CD4-positive, alpha-beta memory T cell (primary cell): ENCODE measurements at regions not wholly inside any gene's neighbourhood (a gene's known extent, or its start where the extent isn't known, plus 50 kb on each side); places are given as distances from the start of the nearest gene placed in this dataset.

ENCODE experiments used
- CTCF ChIA-PET: fragments of 350-600 bp; sonication (Branson Sonifier 250); formaldehyde crosslinking; loops from one replicate; lab custom pipeline; 2021; ENCODE audit warnings: inconsistent platforms; ENCODE audit not compliant: partially characterized antibody; lab: Charles Lee
- POLR2A ChIA-PET: fragments of 350-600 bp; sonication (Branson Sonifier 250); formaldehyde crosslinking; loops from one replicate; lab custom pipeline; 2021; ENCODE audit not compliant: partially characterized antibody; lab: Charles Lee
- DNase-seq, 5 donors: peaks; one replicate each; pipeline versions ENCODE4 v3.0.0 to v3.0.0-alpha.2; 2020 to 2022; ENCODE audit warnings: mixed read lengths in 1 of 5
- H3K27ac ChIP-seq: one replicate; pipeline ENCODE4 v1.7.0; 2013; ENCODE audit warnings: low read depth, low read length
- H3K27me3 ChIP-seq: 2 replicates; pipeline ENCODE4 v1.7.0; 2013; ENCODE audit warnings: mild to moderate bottlenecking, low read length, moderate library complexity; ENCODE audit not compliant: insufficient read depth
- H3K36me3 ChIP-seq: 2 replicates; pipeline ENCODE4 v1.7.0; 2013; ENCODE audit warnings: mild to moderate bottlenecking, low read length, moderate library complexity; ENCODE audit not compliant: insufficient read depth
- H3K4me1 ChIP-seq: 2 replicates; pipeline ENCODE4 v1.7.0; 2013; ENCODE audit warnings: mild to moderate bottlenecking, low read length, moderate library complexity; ENCODE audit not compliant: insufficient read depth
- H3K4me3 ChIP-seq, 2 donors: one replicate each; pipeline ENCODE4 v1.7.0; 2013; ENCODE audit warnings: low read length in 2 of 2, mild to moderate bottlenecking in 1 of 2
- H3K9me3 ChIP-seq, 2 donors: one replicate each; pipeline ENCODE4 v1.7.0; 2013; ENCODE audit warnings: low read length in 2 of 2, control low read depth in 1 of 2; ENCODE audit not compliant: control insufficient read depth in 1 of 2
- H3K27ac Mint-ChIP-seq, 7 donors: one replicate each; pipeline ENCODE4 v1.8.0; 2020 to 2021; ENCODE audit warnings: mixed read lengths in 7 of 7, mild to moderate bottlenecking in 6 of 7, inconsistent platforms in 3 of 7, moderate library complexity in 3 of 7
- H3K27me3 Mint-ChIP-seq, 2 donors: one replicate each; pipeline ENCODE4 v1.8.0; 2020 to 2021; ENCODE audit warnings: mixed read lengths in 2 of 2
- H3K36me3 Mint-ChIP-seq, 2 donors: one replicate each; pipeline ENCODE4 v1.8.0; 2020 to 2021; ENCODE audit warnings: mixed read lengths in 2 of 2, inconsistent platforms in 1 of 2, mild to moderate bottlenecking in 1 of 2
- H3K4me1 Mint-ChIP-seq, 4 donors: one replicate each; pipeline ENCODE4 v1.8.0; 2020 to 2021; ENCODE audit warnings: mixed read lengths in 4 of 4, mild to moderate bottlenecking in 1 of 4
- H3K4me3 Mint-ChIP-seq, 8 donors: one replicate each; pipeline ENCODE4 v1.8.0; 2020 to 2021; ENCODE audit warnings: mixed read lengths in 8 of 8, mild to moderate bottlenecking in 7 of 8, moderate library complexity in 6 of 8, inconsistent platforms in 3 of 8
- H3K9me3 Mint-ChIP-seq, 8 donors: one replicate each; pipeline ENCODE4 v1.8.0; 2020 to 2021; ENCODE audit warnings: mixed read lengths in 8 of 8, mild to moderate bottlenecking in 5 of 8, inconsistent platforms in 3 of 8, moderate library complexity in 1 of 8
- intact Hi-C: fragments of 100-400 bp; cut with micrococcal nuclease; formaldehyde crosslinking; loops from one replicate; pipeline ENCODE4 v1.15.1; 2023

DNA sequence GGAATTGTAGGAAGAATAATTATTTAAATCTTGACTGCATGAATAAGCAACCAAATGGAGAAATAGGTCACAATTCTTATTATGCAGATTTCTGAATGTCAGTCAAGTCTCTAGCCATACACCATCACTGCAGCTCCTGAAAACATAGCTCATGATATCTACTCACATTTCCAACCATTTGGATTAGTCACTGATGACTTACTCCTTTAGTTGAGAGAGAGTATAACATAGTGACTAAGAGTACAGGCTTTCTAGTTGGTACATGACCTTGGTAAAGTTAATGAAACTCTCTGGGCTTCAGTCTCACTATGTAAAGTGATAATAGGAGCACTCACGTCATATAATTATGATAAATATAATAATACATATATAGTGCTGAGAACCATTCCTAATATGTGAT, 265.2 kb downstream of the KCNA4 start:
- Mint-ChIP-seq H3K4me1 (no peaks in the 10 kb centered on the region), H3K36me3 (no peaks in the 10 kb centered on the region), H3K9me3 (peaks cover 0 to 24% (median 9%) of the 10 kb centered on the region in 8 donors), H3K27me3 (no peaks in the 10 kb centered on the region), H3K27ac (no peak overlapping the region), H3K4me3 (no peak overlapping the region)
- no peak for DNase-seq
- H3K4me1 ChIP-seq: no peaks in the 10 kb centered on the region
- intact Hi-C loops: no loop called here
- no peaks in the 10 kb centered on the region for H3K27me3 ChIP-seq
- no peaks in the 10 kb centered on the region for H3K9me3 ChIP-seq
- CTCF ChIA-PET: no interaction called here
- no peak overlapping the region for H3K4me3 ChIP-seq
- H3K27ac ChIP-seq: no peak overlapping the region
- POLR2A ChIA-PET: no interaction called here
- H3K36me3 ChIP-seq: no peaks in the 10 kb centered on the region

DNA sequence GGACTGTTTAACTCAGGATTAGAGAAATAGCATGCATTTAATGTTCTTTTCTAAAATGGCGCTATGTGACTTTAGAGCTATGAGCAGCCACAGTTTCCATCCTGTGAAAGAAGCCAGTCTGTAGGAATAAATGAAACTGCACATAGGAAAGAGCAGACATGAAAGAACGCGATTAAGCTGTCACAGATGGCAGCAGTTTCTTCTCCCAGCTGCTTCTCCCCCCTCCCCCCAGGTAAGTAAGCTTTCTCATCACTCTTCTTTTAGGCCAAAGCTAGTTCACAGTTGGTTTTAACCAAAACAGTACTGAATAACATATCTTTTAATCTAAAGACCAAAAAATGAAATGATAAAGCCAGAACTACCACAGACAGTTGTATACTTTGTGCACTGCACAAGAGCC, 266.4 kb downstream of the KCNA4 start:
- Histone ChIP-seq H3K4me1 (no peaks in the 10 kb centered on the region), H3K4me3 (no peak overlapping the region), H3K27ac (no peak overlapping the region), H3K9me3 (no peaks in the 10 kb centered on the region), H3K27me3 (no peaks in the 10 kb centered on the region), H3K36me3 (no peaks in the 10 kb centered on the region)
- H3K4me1 Mint-ChIP-seq: no peaks in the 10 kb centered on the region
- no peak for DNase-seq
- H3K27ac Mint-ChIP-seq: no peak overlapping the region
- H3K27me3 Mint-ChIP-seq: no peaks in the 10 kb centered on the region
- no peak overlapping the region for H3K4me3 Mint-ChIP-seq
- CTCF ChIA-PET: no interaction called here
- no peaks in the 10 kb centered on the region for H3K36me3 Mint-ChIP-seq
- POLR2A ChIA-PET: no interaction called here
- intact Hi-C loops: no loop called here
- H3K9me3 Mint-ChIP-seq: peaks cover 3 to 27% (median 9%) of the 10 kb centered on the region in 8 donors

DNA sequence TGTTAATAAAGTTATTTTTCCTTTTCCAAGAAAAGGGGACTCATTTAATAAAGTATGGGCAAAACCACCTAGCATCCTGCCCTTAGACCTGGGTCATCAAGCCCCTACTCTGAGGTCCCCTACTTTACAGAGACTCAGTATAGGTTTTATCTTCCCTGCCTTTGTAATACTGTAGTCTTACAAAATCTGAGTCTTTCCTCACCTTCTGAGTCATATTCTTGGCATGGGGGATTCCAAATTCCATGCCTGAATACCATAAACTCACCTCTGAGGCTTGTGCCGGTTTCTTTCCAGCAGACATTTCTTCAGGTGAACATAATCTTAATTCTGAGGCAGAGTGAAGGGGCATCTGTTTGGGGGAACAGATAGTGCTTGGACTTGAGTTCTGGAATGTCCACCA, 282.5 kb downstream of the KCNA4 start:
- H3K27me3 Mint-ChIP-seq: no peaks in the 10 kb centered on the region
- Histone ChIP-seq H3K4me3 (no peak overlapping the region), H3K4me1 (no peaks in the 10 kb centered on the region), H3K27ac (no peak overlapping the region), H3K9me3 (peaks cover 0 to 6% of the 10 kb centered on the region in 2 donors), H3K36me3 (no peaks in the 10 kb centered on the region), H3K27me3 (no peaks in the 10 kb centered on the region)
- no peaks in the 10 kb centered on the region for H3K36me3 Mint-ChIP-seq
- no peak overlapping the region for H3K27ac Mint-ChIP-seq
- no peaks in the 10 kb centered on the region for H3K4me1 Mint-ChIP-seq
- ChIA-PET POLR2A (no interaction called here), CTCF (no interaction called here)
- no peak for DNase-seq
- intact Hi-C loops: no loop called here
- H3K9me3 Mint-ChIP-seq: peaks cover 0 to 14% (median 5%) of the 10 kb centered on the region in 8 donors
- H3K4me3 Mint-ChIP-seq: no peak overlapping the region

DNA sequence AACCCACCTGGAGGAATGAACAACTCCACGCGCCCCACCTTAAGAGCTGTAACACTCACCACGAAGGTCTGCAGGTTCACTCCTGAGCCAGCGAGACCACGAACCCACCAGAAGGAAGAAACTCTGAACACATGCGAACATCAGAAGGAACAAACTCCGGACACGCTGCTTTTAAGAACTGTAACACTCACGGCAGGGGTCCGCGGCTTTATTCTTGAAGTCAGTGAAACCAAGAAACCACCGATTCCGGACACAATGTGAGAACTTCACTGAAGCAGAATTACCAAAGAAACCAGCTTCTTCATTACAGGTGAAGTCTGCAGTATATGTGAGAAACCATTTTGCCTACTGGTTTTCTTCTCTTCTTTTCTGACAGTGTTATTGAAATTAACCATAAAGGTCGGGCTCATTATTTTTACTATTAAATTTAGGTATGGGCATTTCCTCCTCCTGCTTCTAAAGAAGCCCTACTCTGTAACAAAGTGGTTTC, 303.0 kb downstream of the KCNA4 start:
- DNase-seq: no peak
- Histone ChIP-seq H3K36me3 (no peaks in the 10 kb centered on the region), H3K9me3 (no peaks in the 10 kb centered on the region), H3K27ac (no peak overlapping the region), H3K4me1 (no peaks in the 10 kb centered on the region), H3K27me3 (no peaks in the 10 kb centered on the region), H3K4me3 (no peak overlapping the region)
- intact Hi-C loops: no loop called here
- peaks cover 0 to 30% (median 6%) of the 10 kb centered on the region in 8 donors for H3K9me3 Mint-ChIP-seq
- no peak overlapping the region for H3K4me3 Mint-ChIP-seq
- ChIA-PET CTCF (no interaction called here), POLR2A (no interaction called here)
- no peaks in the 10 kb centered on the region for H3K36me3 Mint-ChIP-seq
- no peak overlapping the region for H3K27ac Mint-ChIP-seq
- H3K27me3 Mint-ChIP-seq: no peaks in the 10 kb centered on the region
- H3K4me1 Mint-ChIP-seq: no peaks in the 10 kb centered on the region

DNA sequence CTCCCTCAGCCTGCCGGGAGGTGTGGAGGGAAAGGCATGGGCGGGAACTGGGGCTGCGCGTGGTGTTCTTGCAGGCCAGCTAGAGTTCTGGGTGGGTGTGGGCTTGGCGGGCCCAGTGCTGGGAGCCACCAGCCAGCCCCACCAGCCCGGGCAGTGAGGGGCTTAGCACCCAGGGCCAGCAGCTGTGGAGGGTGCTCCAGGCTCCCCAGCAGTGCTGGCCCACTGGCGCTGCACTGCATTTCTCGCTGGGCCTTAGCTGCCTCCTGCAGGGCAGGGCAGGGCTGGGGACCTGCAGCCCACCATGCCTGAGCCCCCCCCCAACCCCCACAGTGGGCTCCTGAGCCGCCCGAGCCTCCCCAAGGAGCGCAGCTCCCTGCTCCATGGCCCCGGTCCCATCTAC, 304.2 kb downstream of the KCNA4 start:
- Mint-ChIP-seq H3K4me3 (no peak overlapping the region), H3K27me3 (no peaks in the 10 kb centered on the region), H3K9me3 (peaks cover 0 to 27% (median 6%) of the 10 kb centered on the region in 8 donors), H3K36me3 (no peaks in the 10 kb centered on the region), H3K27ac (no peak overlapping the region), H3K4me1 (no peaks in the 10 kb centered on the region)
- no peak overlapping the region for H3K27ac ChIP-seq
- no peak for DNase-seq
- ChIA-PET CTCF (no interaction called here), POLR2A (no interaction called here)
- intact Hi-C loops: no loop called here
- H3K9me3 ChIP-seq: no peaks in the 10 kb centered on the region
- H3K27me3 ChIP-seq: no peaks in the 10 kb centered on the region
- H3K36me3 ChIP-seq: no peaks in the 10 kb centered on the region
- H3K4me3 ChIP-seq: no peak overlapping the region
- H3K4me1 ChIP-seq: no peaks in the 10 kb centered on the region

DNA sequence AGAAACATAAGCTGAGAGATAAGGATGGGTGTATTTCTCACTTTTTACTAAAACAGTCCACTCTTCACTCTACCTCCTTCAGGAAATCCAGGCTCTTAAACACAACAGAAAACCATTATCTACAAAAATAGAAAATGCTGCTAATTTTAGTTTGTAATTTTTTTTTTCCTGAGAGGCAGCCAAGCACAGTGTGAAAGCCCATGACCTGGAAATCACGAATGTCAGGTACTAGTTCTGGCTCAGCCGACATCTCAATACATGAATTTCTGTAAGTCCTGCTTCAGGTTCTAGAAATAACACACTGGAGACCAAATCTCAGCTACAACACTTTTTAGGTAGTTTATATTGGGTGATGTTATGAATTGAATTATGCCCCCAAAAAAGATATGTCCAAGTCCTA, 308.9 kb downstream of the KCNA4 start:
- H3K27me3 ChIP-seq: no peaks in the 10 kb centered on the region
- H3K4me3 Mint-ChIP-seq: no peak overlapping the region
- no peak overlapping the region for H3K27ac ChIP-seq
- no peaks in the 10 kb centered on the region for H3K4me1 ChIP-seq
- CTCF ChIA-PET: no interaction called here
- H3K27ac Mint-ChIP-seq: no peak overlapping the region
- no peaks in the 10 kb centered on the region for H3K27me3 Mint-ChIP-seq
- DNase-seq: no peak
- no peak overlapping the region for H3K4me3 ChIP-seq
- H3K9me3 Mint-ChIP-seq: peaks cover 2 to 19% (median 8%) of the 10 kb centered on the region in 8 donors
- intact Hi-C loops: no loop called here
- H3K9me3 ChIP-seq: no peaks in the 10 kb centered on the region
- POLR2A ChIA-PET: no interaction called here
- no peaks in the 10 kb centered on the region for H3K36me3 Mint-ChIP-seq
- H3K4me1 Mint-ChIP-seq: no peaks in the 10 kb centered on the region
- no peaks in the 10 kb centered on the region for H3K36me3 ChIP-seq

DNA sequence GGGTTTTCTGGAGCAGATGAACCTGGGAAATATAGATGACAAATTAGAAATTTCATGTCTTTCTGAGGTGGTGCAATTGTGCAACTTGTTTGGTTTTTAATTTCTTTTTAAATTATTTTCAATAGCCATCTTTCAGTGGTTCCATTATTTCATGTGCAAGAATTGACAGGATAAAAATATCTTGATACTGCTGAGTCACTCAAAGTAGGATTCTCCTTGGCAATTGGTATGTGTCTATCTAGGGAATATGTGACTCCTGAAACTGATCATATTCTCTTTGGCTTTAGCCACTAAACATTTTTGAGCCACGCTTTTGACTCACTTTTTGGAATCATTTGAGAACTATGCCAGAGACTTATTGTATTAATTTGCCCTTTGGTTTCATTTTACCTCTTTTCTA, 331.5 kb downstream of the KCNA4 start:
- ChIA-PET POLR2A (no interaction called here), CTCF (no interaction called here)
- Histone ChIP-seq H3K4me1 (no peaks in the 10 kb centered on the region), H3K27me3 (no peaks in the 10 kb centered on the region), H3K27ac (no peak overlapping the region), H3K4me3 (no peak overlapping the region), H3K36me3 (no peaks in the 10 kb centered on the region), H3K9me3 (no peaks in the 10 kb centered on the region)
- no peak overlapping the region for H3K27ac Mint-ChIP-seq
- H3K27me3 Mint-ChIP-seq: no peaks in the 10 kb centered on the region
- H3K36me3 Mint-ChIP-seq: no peaks in the 10 kb centered on the region
- intact Hi-C loops: no loop called here
- H3K9me3 Mint-ChIP-seq: peaks cover 0 to 14% (median 4%) of the 10 kb centered on the region in 8 donors
- H3K4me1 Mint-ChIP-seq: no peaks in the 10 kb centered on the region
- DNase-seq: no peak
- H3K4me3 Mint-ChIP-seq: no peak overlapping the region

DNA sequence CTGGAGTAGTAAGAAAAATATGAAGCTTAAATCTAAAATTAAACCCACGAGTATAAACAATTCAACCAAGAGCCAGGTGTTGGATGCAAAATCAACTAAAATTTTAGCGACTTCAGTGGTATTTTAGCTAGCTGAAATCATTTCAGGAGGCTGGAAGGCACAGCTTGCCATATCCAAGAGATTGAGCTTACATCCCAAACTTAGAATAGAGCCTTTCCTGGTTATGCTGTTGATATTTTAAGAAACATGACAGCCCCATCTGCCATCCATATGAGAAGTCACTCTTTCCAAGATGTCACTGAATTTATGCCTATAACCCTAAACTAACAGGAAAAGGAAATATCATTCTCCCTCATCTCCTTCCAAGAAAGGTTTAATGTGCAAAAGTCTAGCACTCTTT, 334.0 kb downstream of the KCNA4 start:
- Mint-ChIP-seq H3K27ac (no peak overlapping the region), H3K36me3 (no peaks in the 10 kb centered on the region), H3K4me1 (no peaks in the 10 kb centered on the region), H3K4me3 (no peak overlapping the region), H3K27me3 (no peaks in the 10 kb centered on the region), H3K9me3 (peaks cover 0 to 12% (median 3%) of the 10 kb centered on the region in 8 donors)
- Histone ChIP-seq H3K27ac (no peak overlapping the region), H3K4me1 (no peaks in the 10 kb centered on the region), H3K9me3 (no peaks in the 10 kb centered on the region), H3K36me3 (no peaks in the 10 kb centered on the region), H3K27me3 (no peaks in the 10 kb centered on the region), H3K4me3 (no peak overlapping the region)
- POLR2A ChIA-PET: no interaction called here
- intact Hi-C loops: no loop called here
- CTCF ChIA-PET: no interaction called here
- DNase-seq: no peak
